K562 (cell line): ENCODE measurements at regions not wholly inside any gene's neighbourhood (a gene's known extent, or its start where the extent isn't known, plus 50 kb on each side); places are given as distances from the start of the nearest gene placed in this dataset.

Experiments used
- ATAC-seq: fragments of 200-7000 bp; cut with Tn5 transposase; 3 replicates; pipeline ENCODE4 v1.9.1; 2020; ENCODE audit warnings: moderate library complexity
- BruUV-seq: library from RNA; stranded (reverse); fragments of 400-500 nt; replicated peaks from 2 replicates; lab custom pipeline; 2021; lab: Mats Ljungman, UMichigan
- CTCF ChIA-PET: fragments of 300-600 bp; formaldehyde crosslinking; extraction: SDS; loops from one replicate; lab custom pipeline; 2021; ENCODE audit warnings: low intra/inter-chr PET ratio; lab: Yijun Ruan, JAX
- POLR2A ChIA-PET: fragments of 300-600, 350-650 bp; sonication (Branson Sonifier 250); formaldehyde crosslinking; extraction: SDS; loops from one replicate; lab custom pipeline; 2021; ENCODE audit warnings: antibody characterized with exemption, inconsistent platforms; lab: Yijun Ruan, JAX
- DNase-seq, 4 experiments: peaks; one replicate each; pipeline versions ENCODE4 v3.0.0 to v3.0.0-alpha.2; 2011 to 2018; ENCODE audit warnings: low spot score in 3 of 4, mixed read lengths in 3 of 4; ENCODE audit errors: extremely low read depth in 1 of 4
- FAIRE-seq: peaks from 2 replicates; lab custom pipeline; 2011; peaks lifted over from hg19 to GRCh38; lab: Jason Lieb, UNC
- H2AFZ ChIP-seq: 2 replicates; pipeline ENCODE4 v1.6.0; 2011; ENCODE audit warnings: low read depth, low read length, control low read depth, inconsistent platforms
- H3K27ac ChIP-seq: fragments of 200-600 bp; 3 replicates; pipeline ENCODE4 v1.8.0; 2011; ENCODE audit warnings: low read depth, mild to moderate bottlenecking, control low read depth, inconsistent platforms, low read length, moderate library complexity, mixed read lengths; ENCODE audit errors: extremely low read depth
- H3K27me3 ChIP-seq, 2 experiments: fragments of 300-600 bp in 1 of 2; 2 replicates in 1 of 2; 3 replicates in 1 of 2; pipeline versions ENCODE4 v1.6.0 to v1.8.0; 2011; ENCODE audit warnings: inconsistent platforms in 2 of 2, low read length in 2 of 2, mild to moderate bottlenecking in 1 of 2, mixed read lengths in 1 of 2, moderate library complexity in 1 of 2; ENCODE audit not compliant: control insufficient read depth in 2 of 2, insufficient read depth in 2 of 2
- H3K36me3 ChIP-seq: fragments of 300-600 bp; 3 replicates; pipeline ENCODE4 v1.8.0; 2011; ENCODE audit warnings: mild to moderate bottlenecking, low read length, inconsistent platforms; ENCODE audit not compliant: control insufficient read depth, insufficient read depth
- H3K4me1 ChIP-seq, 2 experiments: fragments of 200-600 bp in 1 of 2; replicated peaks in 1 of 2; 2 replicates in 1 of 2; 3 replicates in 1 of 2; pipeline versions ENCODE4 v1.5.1 to v1.8.0; 2011; ENCODE audit warnings: inconsistent platforms in 2 of 2, low read length in 2 of 2, mild to moderate bottlenecking in 1 of 2, mixed read lengths in 1 of 2, moderate library complexity in 1 of 2; ENCODE audit not compliant: control insufficient read depth in 2 of 2, insufficient read depth in 2 of 2
- H3K4me2 ChIP-seq: 2 replicates; pipeline ENCODE4 v1.6.1; 2011; ENCODE audit warnings: low read length, control low read depth, inconsistent platforms, mixed read lengths; ENCODE audit not compliant: insufficient read depth
- H3K4me3 ChIP-seq: fragments of 200-600 bp; sonication (generic), shearing (Covaris generic); 2 replicates; pipeline ENCODE4 v1.5.1; 2016; ENCODE audit warnings: control low read depth, inconsistent platforms
- H3K79me2 ChIP-seq: fragments of 200-600 bp; 3 replicates; pipeline ENCODE4 v1.8.0; 2011; ENCODE audit warnings: low read length, inconsistent platforms; ENCODE audit not compliant: control insufficient read depth, insufficient read depth
- H3K9ac ChIP-seq, 2 experiments: 2 replicates each; pipeline versions ENCODE4 v1.6.0 to v1.6.1; 2011; ENCODE audit warnings: low read depth in 2 of 2, low read length in 2 of 2, control low read depth in 1 of 2, inconsistent platforms in 1 of 2, mild to moderate bottlenecking in 1 of 2, mixed read lengths in 1 of 2; ENCODE audit not compliant: insufficient read depth in 1 of 2
- H3K9me1 ChIP-seq: one replicate; pipeline ENCODE4 v1.6.0; 2011; ENCODE audit warnings: inconsistent platforms, mild to moderate bottlenecking, low read length, moderate library complexity; ENCODE audit not compliant: control insufficient read depth, insufficient read depth
- H3K9me3 ChIP-seq: replicated peaks from 2 replicates; pipeline ENCODE4 v1.5.1; 2011; ENCODE audit warnings: low read depth, low read length, inconsistent platforms; ENCODE audit not compliant: control insufficient read depth, insufficient read depth
- H4K20me1 ChIP-seq: replicated peaks from 2 replicates; pipeline ENCODE4 v1.6.1; 2011; ENCODE audit warnings: low read length, inconsistent platforms, mixed read lengths; ENCODE audit not compliant: control insufficient read depth, insufficient read depth
- CTBP1 ChIP-seq: fragments of 450-650 bp; IDR thresholded peaks from 2 replicates; pipeline ENCODE4 v1.6.1; 2016; ENCODE audit warnings: borderline replicate concordance
- HMG20A ChIP-seq: fragments of 450-650 bp; formaldehyde crosslinking; conservative IDR thresholded peaks from 2 replicates; pipeline ENCODE4 v1.4.0; 2020; ENCODE audit warnings: mild to moderate bottlenecking, mixed read lengths
- TBL1XR1 ChIP-seq, 2 experiments: IDR thresholded peaks; 2 replicates each; pipeline ENCODE4 v1.6.1; 2012; ENCODE audit warnings: improper control_type of control experiment in 2 of 2, low read length in 2 of 2, mild to moderate bottlenecking in 1 of 2
- ZNF280B ChIP-seq: fragments of 250-450 bp; sonication (Bioruptor Pico); IDR thresholded peaks from 2 replicates; pipeline ENCODE4 v1.5.1; 2021; ENCODE audit warnings: mild to moderate bottlenecking
- WGBS: fragments of 100-300 bp; shearing (Covaris generic); methylation state at CpG from one replicate; pipeline ENCODE4 v1.1.6; 2016; ENCODE audit warnings: low coverage, mixed read lengths; ENCODE audit not compliant: insufficient coverage; ENCODE audit errors: missing lambda C conversion rate; 5-methylcytosine and 5-hydroxymethylcytosine counted together
- in situ Hi-C: fragments of 300-500 bp; cut with MboI; formaldehyde crosslinking; loops from 4 replicates; pipeline ENCODE4 v1.15.0; 2018; ENCODE audit warnings: inconsistent platforms, mixed read lengths
- intact Hi-C: fragments of 100-400 bp; cut with micrococcal nuclease; formaldehyde crosslinking; loops from 2 replicates; pipeline ENCODE4 v1.14.2; 2022

- no peaks in the 10 kb centered on the region for H3K4me1 ChIP-seq
- CTCF ChIA-PET, result no interaction called here
- TF ChIP-seq TBL1XR1 (IDR thresholded peaks at IDR 0.05; ENCODE audit: low read length in 2 of 2) (no peak), CTBP1 (no peak), ZNF280B (CRISPR knock-in tag) (no peak), HMG20A (CRISPR knock-in tag) (no peak)
- TF ChIP-seq, all 486 proteins: peak for 0
- in situ Hi-C loops, result no loop called here
- Histone ChIP-seq H3K27ac (no peak overlapping the region), H3K9ac (no peak overlapping the region), H3K79me2 (no peaks in the 10 kb centered on the region), H3K4me2 (no peak overlapping the region), H3K36me3 (no peaks in the 10 kb centered on the region), H3K9me1 (no peaks in the 10 kb centered on the region), H3K27me3 (no peaks in the 10 kb centered on the region), H2AFZ (no peak overlapping the region), H3K9me3 (no peaks in the 10 kb centered on the region), H3K4me3 (no peak overlapping the region), H4K20me1 (no peaks in the 10 kb centered on the region)
- FAIRE-seq (no peak), ATAC-seq (no peak), DNase-seq (no peak)
- POLR2A ChIA-PET, result no interaction called here
- intact Hi-C loops, result no loop called here
- no TSS peak for BruUV-seq
- 0% methylated on average over 3 of the region's 3 CpGs for WGBS
Observed at GRCh38 chr4:167419468-167420140, 185.3 kb upstream of the SPOCK3 start.
